PC-9 (cell line): ENCODE measurements at regions not wholly inside any gene's neighbourhood (a gene's known extent, or its start where the extent isn't known, plus 50 kb on each side); places are given as distances from the start of the nearest gene placed in this dataset.

Source experiments
- EZH2 ChIP-seq: fragments of 200-600 bp; sonication (generic); IDR thresholded peaks from 2 replicates; pipeline ENCODE4 v1.8.0; 2017; ENCODE audit warnings: antibody characterized with exemption, low read depth
- TF ChIP-seq, protein P1 (sequence below): fragments of 200-600 bp; sonication (generic); conservative IDR thresholded peaks from 2 replicates; pipeline ENCODE4 v1.6.1; 2017; ENCODE audit warnings: mixed run types, antibody characterized with exemption, mild to moderate bottlenecking, moderate library complexity

- TF ChIP-seq, protein P1, sequence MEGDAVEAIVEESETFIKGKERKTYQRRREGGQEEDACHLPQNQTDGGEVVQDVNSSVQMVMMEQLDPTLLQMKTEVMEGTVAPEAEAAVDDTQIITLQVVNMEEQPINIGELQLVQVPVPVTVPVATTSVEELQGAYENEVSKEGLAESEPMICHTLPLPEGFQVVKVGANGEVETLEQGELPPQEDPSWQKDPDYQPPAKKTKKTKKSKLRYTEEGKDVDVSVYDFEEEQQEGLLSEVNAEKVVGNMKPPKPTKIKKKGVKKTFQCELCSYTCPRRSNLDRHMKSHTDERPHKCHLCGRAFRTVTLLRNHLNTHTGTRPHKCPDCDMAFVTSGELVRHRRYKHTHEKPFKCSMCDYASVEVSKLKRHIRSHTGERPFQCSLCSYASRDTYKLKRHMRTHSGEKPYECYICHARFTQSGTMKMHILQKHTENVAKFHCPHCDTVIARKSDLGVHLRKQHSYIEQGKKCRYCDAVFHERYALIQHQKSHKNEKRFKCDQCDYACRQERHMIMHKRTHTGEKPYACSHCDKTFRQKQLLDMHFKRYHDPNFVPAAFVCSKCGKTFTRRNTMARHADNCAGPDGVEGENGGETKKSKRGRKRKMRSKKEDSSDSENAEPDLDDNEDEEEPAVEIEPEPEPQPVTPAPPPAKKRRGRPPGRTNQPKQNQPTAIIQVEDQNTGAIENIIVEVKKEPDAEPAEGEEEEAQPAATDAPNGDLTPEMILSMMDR, result no peak
- no peak for TF ChIP-seq EZH2
These were observed 2112.2 kb upstream of the RAG2 start for GRCh38 chr11:38710262-38710661.
